HepG2 (cell line): ENCODE measurements at regions not wholly inside any gene's neighbourhood (a gene's known extent, or its start where the extent isn't known, plus 50 kb on each side); places are given as distances from the start of the nearest gene placed in this dataset.

Experiments used
- BCLAF1 ChIP-seq: fragments of 450-650 bp; IDR thresholded peaks from 2 replicates; pipeline ENCODE4 v1.6.1; 2017; ENCODE audit warnings: mild to moderate bottlenecking
- CCAR2 ChIP-seq: fragments of 200-400 bp; formaldehyde crosslinking; optimal IDR thresholded peaks from 2 replicates; pipeline ENCODE3; 2018; ENCODE audit warnings: low read depth, mild to moderate bottlenecking, low read length, moderate library complexity
- EEA1 ChIP-seq: sonication (generic); formaldehyde crosslinking; IDR thresholded peaks from 2 replicates; pipeline ENCODE4 v1.5.1; 2020; ENCODE audit warnings: mild to moderate bottlenecking, missing genetic modification reagents, borderline replicate concordance
- FOXJ3 ChIP-seq: sonication (generic); formaldehyde crosslinking; IDR thresholded peaks from 2 replicates; pipeline ENCODE4 v1.4.0; 2020; ENCODE audit warnings: missing genetic modification reagents, mild to moderate bottlenecking, borderline replicate concordance
- FOXP4 ChIP-seq: sonication (generic); formaldehyde crosslinking; IDR thresholded peaks from 2 replicates; pipeline ENCODE4 v1.4.0; 2020; ENCODE audit warnings: missing genetic modification reagents
- NCOA1 ChIP-seq: sonication (generic); formaldehyde crosslinking; IDR thresholded peaks from 2 replicates; pipeline ENCODE4 v1.9.0; 2021; ENCODE audit warnings: missing genetic modification reagents
- PBX2 ChIP-seq: IDR thresholded peaks from 2 replicates; pipeline ENCODE4 v1.6.1; 2016; ENCODE audit warnings: control low read depth
- POLR2A ChIP-seq, 2 experiments: IDR thresholded peaks; 2 replicates each; pipeline ENCODE4 v1.6.1; 2011; ENCODE audit warnings: low read depth in 2 of 2, low read length in 2 of 2, mild to moderate bottlenecking in 1 of 2, moderate library complexity in 1 of 2; ENCODE audit not compliant: insufficient read depth in 1 of 2
- RBM22 ChIP-seq: fragments of 200-400 bp; formaldehyde crosslinking; optimal IDR thresholded peaks from 2 replicates; pipeline ENCODE3; 2017; ENCODE audit warnings: mild to moderate bottlenecking, low read length, moderate library complexity
- REXO4 ChIP-seq: sonication (generic); formaldehyde crosslinking; IDR thresholded peaks from 2 replicates; pipeline ENCODE4 v1.8.0; 2022; ENCODE audit warnings: missing genetic modification reagents, mild to moderate bottlenecking, borderline replicate concordance
- RFXANK ChIP-seq: IDR thresholded peaks from 2 replicates; pipeline ENCODE4 v1.6.1; 2016
- SMAD9 ChIP-seq: sonication (generic); formaldehyde crosslinking; IDR thresholded peaks from 2 replicates; pipeline ENCODE4 v1.5.1; 2020; ENCODE audit warnings: mild to moderate bottlenecking, missing genetic modification reagents
- TCF7 ChIP-seq: sonication (generic); IDR thresholded peaks from 2 replicates; pipeline ENCODE4 v1.6.1; 2016; ENCODE audit warnings: antibody characterized with exemption, low read depth
- TEF ChIP-seq: sonication (generic); formaldehyde crosslinking; IDR thresholded peaks from 2 replicates; pipeline ENCODE4 v1.5.0; 2020; ENCODE audit warnings: missing genetic modification reagents
- XBP1 ChIP-seq: sonication (generic); formaldehyde crosslinking; IDR thresholded peaks from 2 replicates; pipeline ENCODE4 v1.5.0; 2020; ENCODE audit warnings: missing genetic modification reagents
- ZBTB34 ChIP-seq: sonication (generic); formaldehyde crosslinking; IDR thresholded peaks from 2 replicates; pipeline ENCODE4 v1.8.0; 2022; ENCODE audit warnings: mild to moderate bottlenecking, missing genetic modification reagents
- ZBTB42 ChIP-seq: sonication (generic); formaldehyde crosslinking; IDR thresholded peaks from 2 replicates; pipeline ENCODE4 v1.5.0; 2020; ENCODE audit warnings: mild to moderate bottlenecking, missing genetic modification reagents
- ZNF121 ChIP-seq: sonication (generic); formaldehyde crosslinking; IDR thresholded peaks from 2 replicates; pipeline ENCODE4 v1.5.0; 2020; ENCODE audit warnings: mild to moderate bottlenecking, missing genetic modification reagents
- ZNF484 ChIP-seq: sonication (generic); formaldehyde crosslinking; IDR thresholded peaks from 2 replicates; pipeline ENCODE4 v1.5.1; 2020; ENCODE audit warnings: mild to moderate bottlenecking, low read depth, missing genetic modification reagents, borderline replicate concordance
- ZNF773 ChIP-seq: sonication (generic); formaldehyde crosslinking; IDR thresholded peaks from 2 replicates; pipeline ENCODE4 v1.4.0; 2020; ENCODE audit warnings: missing genetic modification reagents, borderline replicate concordance
- ZNF775 ChIP-seq: sonication (generic); formaldehyde crosslinking; IDR thresholded peaks from 2 replicates; pipeline ENCODE4 v1.4.0; 2020; ENCODE audit warnings: missing genetic modification reagents, mild to moderate bottlenecking, moderate library complexity, borderline replicate concordance

GRCh38 chr7:20560325-20561180 is 54.9 kb upstream of the ABCB5 start (continued):
- TF ChIP-seq FOXP4 (CRISPR knock-in tag) (no peak), XBP1 (no peak), ZBTB34 (no peak), CCAR2 (no peak), ZNF121 (no peak), REXO4 (CRISPR knock-in tag) (no peak), ZNF775 (no peak), POLR2A (IDR thresholded peaks at IDR 0.05; ENCODE audit: insufficient read depth in 1 of 2, low read depth in 2 of 2, low read length in 2 of 2) (no peak), BCLAF1 (no peak), RBM22 (no peak), TCF7 (no peak), ZNF484 (CRISPR knock-in tag) (no peak), ZBTB42 (CRISPR knock-in tag) (no peak), TEF (CRISPR knock-in tag) (no peak), EEA1 (CRISPR knock-in tag) (no peak), FOXJ3 (CRISPR knock-in tag) (no peak), NCOA1 (CRISPR knock-in tag) (no peak), RFXANK (no peak), PBX2 (CRISPR knock-in tag) (no peak), SMAD9 (CRISPR knock-in tag) (no peak), ZNF773 (CRISPR knock-in tag) (no peak)
